Heart right ventricle (tissue), 16 donors: ENCODE measurements at regions not wholly inside any gene's neighbourhood (a gene's known extent, or its start where the extent isn't known, plus 50 kb on each side); places are given as distances from the start of the nearest gene placed in this dataset.

ENCODE experiments used
- ATAC-seq, 8 donors: fragments of 200-7000 bp; cut with Tn5 transposase; one replicate each; pipeline ENCODE4 v1.9.1; 2020; ENCODE audit warnings: mild to moderate bottlenecking in 8 of 8, moderate library complexity in 8 of 8, moderate number of reproducible peaks in 1 of 8
- DNase-seq, 2 donors: peaks; one replicate each; pipeline ENCODE4 v3.0.0-alpha.2; 2020
- H3K27ac ChIP-seq, 10 donors: fragments of 200-600 bp; sonication (generic) in 2 of 10; one replicate each; pipeline versions ENCODE4 v1.5.0 to v1.8.0; 2020 to 2022; ENCODE audit warnings: mild to moderate bottlenecking in 3 of 10
- H3K27me3 ChIP-seq, 7 donors: fragments of 200-600 bp; one replicate each; pipeline ENCODE4 v1.8.0; 2021 to 2022; ENCODE audit warnings: mild to moderate bottlenecking in 2 of 7
- H3K36me3 ChIP-seq, 9 donors: fragments of 200-600 bp; sonication (generic) in 1 of 9; one replicate each; pipeline versions ENCODE4 v1.5.0 to v1.8.0; 2020 to 2022; ENCODE audit warnings: mild to moderate bottlenecking in 2 of 9
- H3K4me1 ChIP-seq, 9 donors: fragments of 200-600 bp; sonication (generic) in 1 of 9; one replicate each; pipeline versions ENCODE4 v1.5.0 to v1.8.0; 2020 to 2022; ENCODE audit warnings: mild to moderate bottlenecking in 4 of 9
- H3K4me3 ChIP-seq, 10 donors: fragments of 200-600 bp; sonication (generic) in 2 of 10; one replicate each; pipeline versions ENCODE4 v1.5.0 to v1.8.0; 2020 to 2022; ENCODE audit warnings: mild to moderate bottlenecking in 7 of 10, moderate library complexity in 2 of 10
- H3K9me3 ChIP-seq, 11 donors: fragments of 200-600 bp in 10 of 11; sonication (generic) in 2 of 11; one replicate each; pipeline versions ENCODE4 v1.5.0 to v1.8.0; 2013 to 2022; ENCODE audit warnings: mild to moderate bottlenecking in 2 of 11, control low read depth in 1 of 11, moderate library complexity in 1 of 11
- CTCF ChIP-seq, 9 donors: fragments of 200-600 bp; sonication (generic) in 2 of 9; IDR thresholded peaks; one replicate each; pipeline versions ENCODE4 v1.5.0 to v1.8.0; 2021 to 2022; ENCODE audit warnings: antibody characterized with exemption in 9 of 9, mild to moderate bottlenecking in 5 of 9, moderate library complexity in 1 of 9
- WGBS, 2 donors: extraction: QIAGEN DNeasy Blood & Tissue Kit; methylation state at CpG; one replicate each; pipeline ENCODE4 v1.1.7; 2013; ENCODE audit warnings: inconsistent platforms in 1 of 2; 5-methylcytosine and 5-hydroxymethylcytosine counted together
- intact Hi-C, 10 donors: fragments of 100-400 bp; cut with DNase I; formaldehyde crosslinking; loops; one replicate each; pipeline versions ENCODE4 v1.11.1 to v1.14.2; 2022
- donor health status: Arrhythmogenic right ventricular cardiomyopathy.
- donor health status: ischemic (EF 13 %, LVEDD 7.1; RV severe dilation, severe dysfunction).
- donor health status: healthy with polysubstance abuse.
- donor health status: DM: no; HTN: yes; CAD: no.
- donor health status: DM: no; HTN: no; CAD: no.
- donor health status: ischemic (EF 25% LVEDD 6.9; RV normal size, moderate dysfunction).
- donor health status: ischemic (EF 25% LVEDD 5.7; RV mildly dilated, moderate dysfunction).
- donor health status: healthy.
- donor health status: DM: yes; HTN: yes; CAD: no.
- donor health status: Ischemic cardiomyopathy.
- donor health status: ischemic (EF 35%, LVEDD 5.7; RV mildly dilated, moderate dysfunction).
- donor health status: nonischemic (EF 11% LVEDD 7.7; RV severe dilation, severe dysfunction).
- donor health status: DM: yes; HTN: yes; CAD: no.
- donor health status: PGD.
- donor health status: ischemic (EF 29% LVEDD 5.4; RV normal size, mild dysfunction).
- donor health status: nonischemic (EF 23%, LVEDD 6.1; RV moderate dilation, normal function).

DNA sequence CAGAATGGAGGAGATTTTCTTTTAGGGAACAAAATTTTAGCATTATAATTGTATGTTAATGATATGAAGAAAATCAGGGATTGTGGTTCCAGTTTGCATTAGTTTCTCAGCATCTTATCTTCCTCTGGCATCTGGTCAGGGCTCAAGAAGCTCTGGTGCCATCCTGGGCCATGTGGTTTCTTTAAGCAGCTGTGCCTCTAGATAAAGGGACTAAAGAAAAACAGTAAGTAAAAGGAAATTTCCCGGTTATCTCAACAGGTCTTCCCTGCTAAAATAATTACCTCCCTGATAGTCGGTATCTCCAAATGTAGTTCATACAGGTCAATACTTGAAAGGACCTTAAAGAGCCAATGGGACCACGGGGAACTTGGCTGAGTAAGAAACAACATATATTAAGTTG is 375.1 kb upstream of the RBMS3 start:
- Histone ChIP-seq H3K27ac (no peak overlapping the region), H3K9me3 (no peaks in the 10 kb centered on the region), H3K27me3 (no peaks in the 10 kb centered on the region), H3K4me3 (no peak overlapping the region), H3K4me1 (peaks cover 0 to 6% (median 0%) of the 10 kb centered on the region in 9 donors), H3K36me3 (no peaks in the 10 kb centered on the region)
- DNase-seq = no peak
- WGBS, 2 donors = 28 to 33% methylated on average over 3 of the region's 3 CpGs
- intact Hi-C loops = no loop called here
- TF ChIP-seq CTCF (IDR thresholded peaks at IDR 0.05) = no peak
- no peak for ATAC-seq

GRCh38 chr3:28906561-28907310 is 374.1 kb upstream of the RBMS3 start:
- Histone ChIP-seq H3K27me3 (no peaks in the 10 kb centered on the region), H3K4me1 (no peaks in the 10 kb centered on the region), H3K4me3 (no peak overlapping the region), H3K27ac (no peak overlapping the region), H3K36me3 (no peaks in the 10 kb centered on the region), H3K9me3 (no peaks in the 10 kb centered on the region)
- intact Hi-C loops = no loop called here
- no peak for DNase-seq
- TF ChIP-seq CTCF (IDR thresholded peaks at IDR 0.05) = no peak
- WGBS, 2 donors = 84 to 87% methylated on average over 9 of the region's 9 CpGs
- ATAC-seq = no peak

DNA sequence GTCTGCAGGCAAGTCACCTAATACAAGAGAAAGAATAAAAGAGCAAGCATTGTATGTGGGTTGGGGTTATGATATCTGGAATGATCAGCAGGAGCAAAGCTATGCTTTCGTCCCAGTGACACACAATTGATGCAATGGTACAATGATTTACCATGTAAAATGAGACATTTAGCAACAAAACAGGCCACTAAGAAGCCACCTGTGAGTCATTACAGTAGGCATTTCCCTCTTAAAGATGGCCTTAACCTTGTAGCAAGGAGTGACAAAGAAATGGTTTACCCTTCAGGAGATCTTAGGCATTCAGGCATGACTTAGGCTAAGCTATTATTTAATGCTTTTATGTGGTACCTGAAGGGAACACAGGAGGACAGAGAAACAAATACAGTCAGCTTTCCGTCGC is 373.3 kb upstream of the RBMS3 start:
- DNase-seq (no peak), ATAC-seq (no peak)
- no peak for TF ChIP-seq CTCF (IDR thresholded peaks at IDR 0.05)
- Histone ChIP-seq H3K9me3 (no peaks in the 10 kb centered on the region), H3K4me3 (no peak overlapping the region), H3K27ac (no peak overlapping the region), H3K27me3 (no peaks in the 10 kb centered on the region), H3K36me3 (no peaks in the 10 kb centered on the region), H3K4me1 (no peaks in the 10 kb centered on the region)
- 96 to 97% methylated on average over 3 of the region's 3 CpGs for WGBS, 2 donors
- intact Hi-C loops = no loop called here

DNA sequence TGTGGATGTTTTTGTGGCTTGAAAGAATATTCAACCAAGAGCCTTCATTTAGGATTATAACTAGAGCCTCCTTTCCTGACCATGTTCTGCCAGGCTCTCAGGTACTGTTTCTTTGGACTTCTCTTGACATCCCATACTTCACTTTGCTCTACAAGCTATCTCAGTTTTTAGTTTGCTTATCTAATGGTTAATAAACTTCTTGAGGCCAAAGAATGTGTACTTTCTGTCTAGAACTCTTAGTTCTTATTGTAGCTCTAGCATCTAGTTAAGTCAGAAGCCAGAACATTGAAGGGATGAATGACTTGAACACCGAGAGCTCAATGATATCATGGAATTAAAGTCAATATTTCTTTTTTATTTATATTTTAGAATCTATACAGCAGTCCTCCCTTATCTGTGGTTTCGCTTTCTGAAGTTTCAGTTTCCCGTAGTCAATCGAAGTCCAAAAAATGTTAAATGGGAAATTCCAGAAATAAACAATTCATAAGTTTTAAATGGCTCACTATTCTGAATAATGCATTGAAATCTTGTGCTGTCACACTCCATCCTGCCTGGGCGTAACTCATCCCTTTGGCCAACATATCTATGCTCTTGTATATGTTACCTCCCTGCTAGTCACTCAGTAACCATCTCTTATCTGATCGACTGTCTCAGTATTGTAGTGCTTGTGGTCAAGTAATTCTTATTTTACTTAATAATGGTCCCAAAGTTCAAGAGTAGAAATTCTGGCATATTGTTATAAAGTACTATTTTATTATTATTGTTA is 368.6 kb upstream of the RBMS3 start:
- intact Hi-C loops = loop anchor here in 2 of 10 donors (10.0 kb wide), 1 partner anchor 362 kb away; no protein-coding TSS in a partner anchor
- WGBS, 2 donors = 83 to 94% methylated on average over 6 of the region's 6 CpGs

More for the DNA sequence above, 368.6 kb upstream of the RBMS3 start:
- Histone ChIP-seq H3K4me1 (peaks cover 0 to 22% (median 10%) of the 10 kb centered on the region in 9 donors), H3K9me3 (no peaks in the 10 kb centered on the region), H3K27me3 (no peaks in the 10 kb centered on the region), H3K27ac (no peak overlapping the region), H3K36me3 (no peaks in the 10 kb centered on the region), H3K4me3 (no peak overlapping the region)
- no peak for ATAC-seq
- no peak for DNase-seq
- TF ChIP-seq CTCF (IDR thresholded peaks at IDR 0.05) = no peak
